NCI-H510A (cell line): ENCODE measurements at regions not wholly inside any gene's neighbourhood (a gene's known extent, or its start where the extent isn't known, plus 50 kb on each side); places are given as distances from the start of the nearest gene placed in this dataset.
"Not testable (repeated sequence)": the region's sequence is repeated elsewhere in the genome, so short reads cannot be mapped to it uniquely, and the experiment has no call there.

Source experiments
- DNase-seq: peaks from one replicate; lab custom pipeline; 2025; lab: John Stamatoyannopoulos, UW

- DNase-seq: no peak
These were observed 58.5 kb downstream of the NPY1R start for GRCh38 chr4:163273922-163274321.

DNA sequence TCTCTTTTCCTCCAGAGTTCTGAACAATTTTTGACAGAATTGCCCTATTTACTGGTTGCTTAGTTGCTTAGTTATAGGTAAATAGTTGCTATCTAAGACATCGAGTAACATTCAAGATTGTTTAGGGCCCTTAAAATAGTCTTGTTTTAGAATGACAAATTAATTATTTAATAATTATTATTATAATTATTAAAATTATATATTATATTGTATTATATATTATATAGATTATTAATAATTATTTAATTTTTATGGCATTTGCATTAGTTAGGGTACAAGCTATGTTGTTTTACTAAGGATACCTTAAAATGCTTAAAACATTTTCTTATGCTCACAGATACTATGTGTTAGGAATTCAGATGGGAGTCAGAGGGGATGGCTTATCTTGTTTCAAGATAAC, 59.2 kb downstream of the NPY1R start:
- no peak for DNase-seq

GRCh38 chr4:163271555-163272127, 60.8 kb downstream of the NPY1R start:
- DNase-seq: no peak

- DNase-seq: no peak
These were observed 62.5 kb downstream of the NPY1R start for GRCh38 chr4:163269869-163270268.

GRCh38 chr4:163269166-163269565, 63.2 kb downstream of the NPY1R start:
- no peak for DNase-seq

DNA sequence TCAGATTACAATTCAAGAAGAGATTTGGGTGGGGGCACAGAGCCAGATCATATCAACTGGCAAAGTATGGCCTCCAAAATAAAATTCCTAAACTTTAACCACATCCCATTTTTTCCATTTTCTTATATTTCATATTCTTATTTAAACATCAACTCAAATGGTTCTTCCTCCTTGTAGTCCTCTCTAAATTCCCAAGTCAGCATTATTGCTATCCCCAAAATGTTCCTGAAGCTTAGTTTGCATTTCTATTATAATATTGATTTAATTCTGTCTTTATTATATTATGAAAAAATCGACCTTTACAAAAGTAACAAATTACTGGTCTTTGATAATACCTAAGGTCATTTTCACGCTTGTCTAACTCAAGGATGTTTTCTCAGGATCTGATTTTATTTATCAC, 67.5 kb downstream of the NPY1R start:
- no peak for DNase-seq

DNA sequence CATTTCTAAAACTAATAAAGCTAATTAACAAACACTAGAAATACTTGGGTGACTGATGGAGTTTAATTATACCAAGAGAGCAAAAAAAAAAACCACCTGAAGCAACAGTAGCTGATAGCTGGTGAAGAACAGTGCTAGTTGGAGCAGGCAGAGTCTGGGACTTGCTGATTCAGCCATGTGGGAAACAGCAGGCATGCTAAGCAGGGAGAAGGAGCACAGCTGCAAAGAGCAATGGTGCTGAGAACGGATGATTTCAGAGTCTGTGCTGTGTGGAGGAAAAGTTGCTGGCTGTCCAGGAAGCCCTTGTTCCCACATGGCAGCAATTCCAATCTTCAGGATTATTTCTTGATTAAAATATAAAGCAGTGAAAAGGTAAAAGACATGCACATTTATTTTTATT, 68.8 kb downstream of the NPY1R start:
- no peak for DNase-seq

- no peak for DNase-seq
These were observed 75.6 kb downstream of the NPY1R start for GRCh38 chr4:163256680-163257343.

DNA sequence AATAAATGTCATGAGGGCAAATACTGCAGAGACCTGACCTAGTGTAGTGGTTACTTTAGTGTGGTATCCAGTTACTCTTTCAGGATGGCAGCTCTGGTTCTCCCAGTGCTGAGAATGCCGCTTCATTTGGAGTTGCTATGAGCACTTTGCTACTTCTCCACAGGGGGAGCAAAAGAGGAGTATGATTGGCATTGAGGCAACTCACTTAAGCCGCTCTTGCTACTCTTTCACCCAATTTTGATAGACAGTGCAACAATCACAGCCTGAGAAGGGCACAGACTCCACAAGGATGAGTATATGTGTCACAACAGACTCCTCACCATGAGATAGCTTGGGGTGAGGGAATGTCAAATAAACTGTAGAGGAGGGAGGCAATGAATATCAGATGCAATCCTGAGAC, 81.2 kb downstream of the NPY1R start:
- peak; percentile 19 for DNase-seq

DNA sequence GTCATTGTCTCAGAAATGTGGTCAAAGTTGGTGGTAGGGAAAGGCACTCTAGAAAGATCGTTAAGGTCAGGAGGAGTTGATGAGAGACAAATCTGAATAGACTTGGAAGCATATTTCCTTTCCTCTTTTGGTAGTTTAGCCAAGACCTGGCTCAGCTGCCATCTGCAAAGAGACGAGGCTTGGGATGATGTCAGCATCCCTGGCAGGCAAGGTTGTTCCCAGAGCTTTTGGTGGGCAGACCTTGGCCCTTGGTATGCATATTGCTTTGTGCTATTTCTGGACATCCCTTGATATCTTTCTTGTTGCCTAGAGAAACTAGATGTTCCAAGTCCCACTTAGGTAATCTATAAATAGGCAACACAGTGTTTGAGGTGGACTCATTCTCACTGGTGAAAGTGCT, 82.4 kb upstream of the NAF1 start:
- DNase-seq: no peak

GRCh38 chr4:163245044-163245728, 78.5 kb upstream of the NAF1 start:
- DNase-seq: no peak

DNA sequence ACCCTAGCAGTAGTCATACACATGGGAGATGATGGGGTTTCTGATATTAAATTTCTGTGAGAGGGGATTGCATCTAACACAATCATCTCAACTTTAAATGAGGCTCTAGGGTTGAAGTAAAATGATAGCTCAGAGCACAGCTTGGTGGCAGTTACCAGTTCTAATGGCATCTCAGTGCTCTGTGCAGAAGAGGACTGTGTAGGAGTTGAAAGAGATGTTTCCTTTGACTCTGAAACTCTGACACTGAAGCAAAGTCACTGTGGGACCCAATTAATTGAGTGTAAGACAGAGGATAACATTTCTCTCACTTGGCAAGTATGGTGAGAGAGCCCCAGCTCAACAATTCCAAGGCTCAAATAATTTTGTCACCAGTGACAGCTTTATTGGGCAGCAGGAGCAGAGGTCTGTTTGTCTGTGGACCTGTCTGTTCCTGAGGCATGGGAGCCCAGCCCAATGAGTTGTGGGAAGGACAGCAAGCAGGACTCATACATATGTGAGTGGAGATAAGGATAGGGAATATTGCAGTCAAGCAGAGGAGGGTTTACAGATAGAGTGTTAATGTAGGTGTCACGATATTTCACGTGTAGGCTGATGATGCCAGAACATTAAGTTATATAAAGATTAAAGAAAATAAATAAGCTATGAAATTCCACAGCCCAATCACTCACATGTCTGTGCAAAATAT, 76.7 kb upstream of the NAF1 start:
- DNase-seq: no peak

DNA sequence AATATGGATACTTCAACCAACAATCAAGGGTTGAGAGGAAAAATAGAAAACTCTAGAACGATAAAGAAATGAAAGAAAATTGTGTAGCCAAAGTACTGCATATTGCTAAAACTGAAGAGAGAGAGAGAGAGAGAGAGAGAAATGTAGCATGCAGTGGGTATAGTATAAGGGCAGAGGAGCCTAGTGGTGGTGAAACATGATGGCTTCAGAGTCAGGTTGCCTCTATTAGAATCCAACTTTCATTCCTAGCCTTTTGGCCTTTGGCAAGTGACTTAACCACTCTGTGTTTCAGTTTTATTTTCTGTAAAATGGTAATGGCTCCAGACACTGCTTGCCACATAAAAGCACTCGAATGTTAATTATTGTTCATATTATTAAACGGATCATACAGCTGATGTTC, 71.2 kb upstream of the NAF1 start:
- DNase-seq: no peak

GRCh38 chr4:163236389-163236788, 69.7 kb upstream of the NAF1 start:
- DNase-seq: not testable (repeated sequence)

- DNase-seq: no peak
These were observed 66.6 kb upstream of the NAF1 start for GRCh38 chr4:163233321-163233720.

- DNase-seq: no peak
These were observed 62.0 kb upstream of the NAF1 start for GRCh38 chr4:163228648-163229047.

GRCh38 chr4:163221467-163221866, 54.8 kb upstream of the NAF1 start:
- DNase-seq: no peak

- DNase-seq: no peak
These were observed 50.8 kb upstream of the NAF1 start for GRCh38 chr4:163217505-163217904.
